ENCODE measurements at regions not wholly inside any gene's neighbourhood (a gene's known extent, or its start where the extent isn't known, plus 50 kb on each side); places are given as distances from the start of the nearest gene placed in this dataset.
A peak's percentile ranks its signal among the peaks of the same experiment; 100 is the strongest.

DNA sequence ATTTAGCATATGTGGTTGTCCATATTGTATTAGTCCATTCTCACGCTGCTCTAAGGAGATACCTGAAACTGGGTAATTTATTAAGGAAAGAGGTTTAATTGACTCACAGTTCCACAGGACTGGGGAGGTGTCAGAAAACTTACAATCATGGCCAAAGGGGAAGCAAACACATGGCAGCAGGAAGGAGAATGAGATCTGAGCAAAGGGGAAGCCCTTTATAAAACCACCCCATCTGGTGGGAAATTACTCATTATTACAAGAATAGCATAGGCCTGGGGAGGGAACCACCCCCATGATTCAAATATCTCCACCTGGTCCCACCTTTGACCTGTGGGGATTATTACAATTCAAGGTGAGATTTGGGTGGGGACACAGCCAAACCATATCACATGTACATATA lies 122.6 kb upstream of the ANK2 start:
- Histone ChIP-seq H3K9me3 (no peaks in the 10 kb centered on the region), H3K27me3 (no peaks in the 10 kb centered on the region), H3K4me1 (no peaks in the 10 kb centered on the region), H3K36me3 (no peaks in the 10 kb centered on the region), H3K27ac (no peak overlapping the region), H3K4me3 (no peak overlapping the region)
- ATAC-seq (no peak), DNase-seq (no peak)
- TF ChIP-seq, protein P1, sequence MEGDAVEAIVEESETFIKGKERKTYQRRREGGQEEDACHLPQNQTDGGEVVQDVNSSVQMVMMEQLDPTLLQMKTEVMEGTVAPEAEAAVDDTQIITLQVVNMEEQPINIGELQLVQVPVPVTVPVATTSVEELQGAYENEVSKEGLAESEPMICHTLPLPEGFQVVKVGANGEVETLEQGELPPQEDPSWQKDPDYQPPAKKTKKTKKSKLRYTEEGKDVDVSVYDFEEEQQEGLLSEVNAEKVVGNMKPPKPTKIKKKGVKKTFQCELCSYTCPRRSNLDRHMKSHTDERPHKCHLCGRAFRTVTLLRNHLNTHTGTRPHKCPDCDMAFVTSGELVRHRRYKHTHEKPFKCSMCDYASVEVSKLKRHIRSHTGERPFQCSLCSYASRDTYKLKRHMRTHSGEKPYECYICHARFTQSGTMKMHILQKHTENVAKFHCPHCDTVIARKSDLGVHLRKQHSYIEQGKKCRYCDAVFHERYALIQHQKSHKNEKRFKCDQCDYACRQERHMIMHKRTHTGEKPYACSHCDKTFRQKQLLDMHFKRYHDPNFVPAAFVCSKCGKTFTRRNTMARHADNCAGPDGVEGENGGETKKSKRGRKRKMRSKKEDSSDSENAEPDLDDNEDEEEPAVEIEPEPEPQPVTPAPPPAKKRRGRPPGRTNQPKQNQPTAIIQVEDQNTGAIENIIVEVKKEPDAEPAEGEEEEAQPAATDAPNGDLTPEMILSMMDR (IDR thresholded peaks at IDR 0.05) = no peak
- intact Hi-C loops (cut with DNase I) = no loop called here

DNA sequence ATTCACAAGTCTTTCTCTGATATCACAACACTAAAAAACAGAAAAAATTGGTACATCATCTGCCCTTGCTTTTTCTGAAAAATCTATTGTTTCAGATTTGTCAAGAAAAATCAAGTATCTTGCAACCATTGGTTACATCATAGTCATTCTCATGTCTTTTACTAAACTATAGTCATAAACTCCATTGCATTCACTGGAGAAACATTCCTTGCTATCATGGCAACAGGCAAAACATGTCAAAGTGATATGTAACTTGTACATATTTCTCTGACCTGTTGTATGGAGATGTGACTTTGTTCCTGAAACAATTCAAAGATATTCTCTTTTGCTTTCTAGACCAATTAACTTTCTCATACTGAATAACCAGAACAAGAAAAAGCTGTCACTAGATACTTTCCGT lies 121.9 kb upstream of the ANK2 start:
- TF ChIP-seq, protein P1 (IDR thresholded peaks at IDR 0.05) = no peak
- DNase-seq (no peak), ATAC-seq (no peak)
- no peak overlapping the region for H3K4me3 ChIP-seq
- H3K9me3 ChIP-seq = no peaks in the 10 kb centered on the region
- H3K36me3 ChIP-seq = no peaks in the 10 kb centered on the region
- no peak overlapping the region for H3K27ac ChIP-seq
- no peaks in the 10 kb centered on the region for H3K4me1 ChIP-seq
- intact Hi-C loops (cut with DNase I) = no loop called here
- no peaks in the 10 kb centered on the region for H3K27me3 ChIP-seq

DNA sequence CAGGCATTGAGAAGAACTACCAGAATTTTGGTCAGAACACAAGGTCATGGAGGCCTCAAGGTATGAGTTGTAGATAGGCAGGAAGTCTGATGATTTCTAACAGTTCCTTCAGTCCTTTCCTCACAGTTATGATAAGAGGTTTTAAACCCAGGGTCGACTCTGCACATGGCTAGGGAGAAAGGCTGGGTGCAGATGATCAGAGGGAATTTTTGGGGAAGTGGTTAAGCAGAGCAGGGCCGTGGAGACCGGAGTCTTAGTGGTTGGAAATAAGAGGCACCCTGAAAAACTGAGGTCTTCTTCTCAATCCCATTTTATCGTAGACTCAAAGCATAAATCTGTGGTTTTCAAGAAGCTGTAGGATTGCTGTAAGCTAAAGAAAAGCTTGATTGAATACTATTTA lies 118.5 kb upstream of the ANK2 start:
- TF ChIP-seq, protein P1 (IDR thresholded peaks at IDR 0.05) = no peak

DNA sequence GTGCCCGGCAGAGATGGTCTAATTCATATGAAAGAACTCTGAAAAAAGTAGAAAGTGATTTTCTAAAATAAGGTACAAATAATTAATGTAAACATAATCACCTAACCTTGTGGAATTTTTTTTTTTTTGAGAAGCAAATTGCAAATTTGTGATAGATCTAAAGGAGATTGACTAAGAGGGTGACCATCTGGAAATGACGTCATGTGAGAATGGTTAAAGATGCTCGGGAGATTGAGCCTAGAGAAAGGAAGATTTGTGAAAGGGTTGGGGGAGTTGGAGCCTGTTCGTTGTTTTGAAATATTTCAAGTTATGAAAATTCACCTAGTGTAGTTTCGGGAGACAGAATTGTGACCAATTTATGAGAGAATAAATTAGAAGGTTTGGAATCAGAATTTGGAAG lies 115.7 kb upstream of the ANK2 start:
- intact Hi-C loops (cut with DNase I) = no loop called here

More for the DNA sequence above, 118.5 kb upstream of the ANK2 start:
- H3K4me3 ChIP-seq = no peak overlapping the region
- H3K4me1 ChIP-seq = no peaks in the 10 kb centered on the region
- ATAC-seq (no peak), DNase-seq (no peak)
- intact Hi-C loops (cut with DNase I) = no loop called here
- no peaks in the 10 kb centered on the region for H3K27me3 ChIP-seq
- H3K36me3 ChIP-seq = no peaks in the 10 kb centered on the region
- H3K27ac ChIP-seq = no peak overlapping the region
- no peaks in the 10 kb centered on the region for H3K9me3 ChIP-seq

DNA sequence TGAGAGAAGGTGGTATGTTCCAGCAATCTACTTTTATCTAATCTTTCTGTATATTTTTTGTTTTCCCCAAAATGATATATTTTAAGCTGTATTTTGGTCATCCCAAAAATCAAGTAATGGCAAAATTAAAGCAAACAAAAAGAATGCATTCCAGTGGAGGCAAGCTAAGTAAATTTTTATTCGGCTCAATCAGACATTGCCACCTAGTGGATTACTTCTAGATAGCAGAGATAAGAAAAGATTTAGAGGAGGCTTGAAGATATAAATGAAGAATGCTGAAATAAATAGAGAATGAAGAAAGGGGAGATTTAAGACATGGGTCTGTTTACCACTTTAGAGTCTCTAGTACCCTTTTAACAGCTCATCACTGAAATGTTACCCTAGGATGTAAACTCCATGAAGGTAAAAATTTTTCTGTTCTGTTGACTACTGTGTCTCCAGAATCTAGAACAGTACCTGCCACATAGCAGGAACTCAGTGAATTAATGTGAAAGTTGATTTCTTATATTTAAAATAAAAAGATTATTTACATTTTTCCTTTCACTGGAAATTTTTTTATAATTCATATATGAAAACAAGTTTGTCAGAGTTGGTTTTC lies 110.9 kb upstream of the ANK2 start:
- ATAC-seq = peak; percentile 33
- Histone ChIP-seq H3K36me3 (no peaks in the 10 kb centered on the region), H3K4me3 (no peak overlapping the region), H3K4me1 (no peaks in the 10 kb centered on the region), H3K27ac (no peak overlapping the region), H3K27me3 (peaks cover 3% of the 10 kb centered on the region), H3K9me3 (no peaks in the 10 kb centered on the region)
- TF ChIP-seq, protein P1 (IDR thresholded peaks at IDR 0.05) = peak; percentile 69
- intact Hi-C loops (cut with DNase I) = no loop called here
- no peak for DNase-seq

More for the DNA sequence above, 115.7 kb upstream of the ANK2 start:
- TF ChIP-seq, protein P1 (IDR thresholded peaks at IDR 0.05) = no peak
- no peak for ATAC-seq
- Histone ChIP-seq H3K9me3 (no peaks in the 10 kb centered on the region), H3K27me3 (no peaks in the 10 kb centered on the region), H3K4me1 (no peaks in the 10 kb centered on the region), H3K36me3 (no peaks in the 10 kb centered on the region), H3K4me3 (no peak overlapping the region), H3K27ac (no peak overlapping the region)
- DNase-seq = no peak

DNA sequence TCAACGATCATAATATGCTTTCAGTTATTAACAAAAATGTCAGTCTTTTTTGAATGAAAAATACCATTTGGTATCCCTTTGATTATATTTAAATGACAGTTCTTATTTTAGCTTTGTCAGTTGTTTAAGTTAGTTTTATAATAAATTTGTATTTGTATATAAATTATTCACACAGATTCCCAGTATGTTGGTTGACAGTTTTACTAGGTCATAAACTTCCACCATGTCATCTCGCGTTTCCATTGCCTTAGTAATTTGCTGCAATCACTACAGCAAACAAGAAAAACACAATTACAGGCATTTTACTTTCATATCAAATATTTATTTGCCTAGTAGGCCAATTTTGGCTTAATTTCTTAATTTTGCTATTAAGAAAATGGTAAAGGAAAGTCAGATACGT lies 109.6 kb upstream of the ANK2 start:
- H3K4me3 ChIP-seq = no peak overlapping the region
- TF ChIP-seq, protein P1 (IDR thresholded peaks at IDR 0.05) = no peak
- no peaks in the 10 kb centered on the region for H3K9me3 ChIP-seq
- intact Hi-C loops (cut with DNase I) = no loop called here
- no peaks in the 10 kb centered on the region for H3K36me3 ChIP-seq
- DNase-seq = no peak
- ATAC-seq = no peak
- H3K27ac ChIP-seq = no peak overlapping the region
- no peaks in the 10 kb centered on the region for H3K4me1 ChIP-seq
- peaks cover 3% of the 10 kb centered on the region for H3K27me3 ChIP-seq

Data from upper lobe of right lung (tissue), 1 donor.